Esophagus muscularis mucosa (tissue), 4 donors: ENCODE measurements at regions not wholly inside any gene's neighbourhood (a gene's known extent, or its start where the extent isn't known, plus 50 kb on each side); places are given as distances from the start of the nearest gene placed in this dataset.

Experiments used
- CTCF ChIP-seq, 3 experiments: fragments of 200-600 bp in 2 of 3; fragments of 450-650 bp in 1 of 3; sonication (generic) in 2 of 3; IDR thresholded peaks; one replicate each; pipeline ENCODE4 v1.5.1; 2017 to 2019; ENCODE audit warnings: antibody characterized with exemption in 3 of 3, mild to moderate bottlenecking in 2 of 3, moderate library complexity in 1 of 3
- EP300 ChIP-seq: sonication (generic); formaldehyde crosslinking; IDR thresholded peaks from one replicate; pipeline ENCODE4 v1.6.1; 2017; ENCODE audit warnings: antibody characterized with exemption
- POLR2A ChIP-seq: fragments of 450-650 bp; IDR thresholded peaks from one replicate; pipeline ENCODE4 v1.6.1; 2017; ENCODE audit warnings: antibody characterized with exemption, moderate library complexity, mild to moderate bottlenecking, low read depth
- POLR2AphosphoS5 ChIP-seq, 2 donors: sonication (generic); formaldehyde crosslinking; IDR thresholded peaks; one replicate each; pipeline ENCODE4 v1.6.1; 2017; ENCODE audit warnings: antibody characterized with exemption in 2 of 2

- TF ChIP-seq POLR2AphosphoS5 (IDR thresholded peaks at IDR 0.05) (no peak), CTCF (IDR thresholded peaks at IDR 0.05) (no peak), POLR2A (no peak), EP300 (no peak)
Observed at GRCh38 chr3:66778777-66779176, 219.3 kb upstream of the KBTBD8 start.
